ENCODE measurements at regions not wholly inside any gene's neighbourhood (a gene's known extent, or its start where the extent isn't known, plus 50 kb on each side); places are given as distances from the start of the nearest gene placed in this dataset.

DNA sequence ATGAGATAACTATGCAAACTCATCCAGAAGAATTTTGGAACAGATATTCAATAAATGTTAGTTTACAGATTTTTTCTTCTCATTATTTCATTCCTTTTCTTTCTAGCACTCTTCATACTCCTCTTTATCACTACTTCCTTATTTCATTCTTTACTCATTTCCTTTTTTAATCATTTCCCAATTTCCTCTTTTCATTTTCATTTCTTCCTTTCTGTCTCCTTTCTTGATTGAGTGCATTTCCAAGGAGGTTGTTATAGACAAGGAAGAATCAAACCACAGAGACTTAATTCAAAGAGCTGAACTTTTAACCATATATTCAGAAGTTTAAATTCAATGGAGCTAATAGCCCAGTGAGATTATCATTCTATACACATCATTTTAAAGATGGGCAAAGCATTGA, 600.7 kb downstream of the ARAP2 start (continued):
- TF ChIP-seq ELK1 (IDR thresholded peaks at IDR 0.05; ENCODE audit: low read depth, low read length) (no peak), MAZ (IDR thresholded peaks at IDR 0.05; ENCODE audit: borderline replicate concordance, low read depth, low read length) (no peak), RARB (CRISPR knock-in tag; IDR thresholded peaks at IDR 0.05) (no peak), HOXB13 (CRISPR knock-in tag; IDR thresholded peaks at IDR 0.05; ENCODE audit: low read depth) (no peak), POLR2AphosphoS2 (conservative IDR thresholded peaks at IDR 0.05; ENCODE audit: low read length) (no peak), EHF (CRISPR knock-in tag; IDR thresholded peaks at IDR 0.05) (no peak), HOXA7 (CRISPR knock-in tag; IDR thresholded peaks at IDR 0.05) (no peak), ZC3H11A (IDR thresholded peaks at IDR 0.05) (no peak), NR3C1 (IDR thresholded peaks at IDR 0.05) (no peak), CBX8 (IDR thresholded peaks at IDR 0.05) (no peak)

DNA sequence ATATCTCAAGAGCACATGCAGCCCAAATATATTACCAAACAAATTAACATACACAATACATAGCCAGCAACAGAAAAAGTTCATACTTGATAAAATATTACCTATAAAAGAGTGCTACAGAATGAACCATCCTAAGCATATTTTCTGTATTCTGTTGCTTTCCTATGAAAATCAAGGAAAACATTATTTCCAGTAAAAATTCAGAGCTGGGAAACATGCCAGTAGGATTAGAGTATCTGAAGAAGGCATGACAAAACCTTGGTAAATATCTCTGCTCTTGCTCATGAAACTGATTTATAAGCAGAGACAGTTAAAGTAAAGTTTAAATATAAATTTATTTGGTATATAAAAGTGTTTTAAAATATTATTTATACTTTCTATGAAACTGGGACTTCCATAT, 599.7 kb downstream of the ARAP2 start:
- Histone ChIP-seq H3K4me2 (no peak overlapping the region), H3K9me3 (no peaks in the 10 kb centered on the region), H3K4me3 (no peak overlapping the region), H3K27ac (no peak overlapping the region), H3K4me1 (no peaks in the 10 kb centered on the region)
- DNase-seq (ENCODE audit: low read depth in 1 of 2, low spot score in 1 of 2): no peak
- CTCF ChIA-PET: no interaction called here
- no peak for FAIRE-seq
- POLR2A ChIA-PET: no interaction called here
- TF ChIP-seq TFCP2L1 (CRISPR knock-in tag; IDR thresholded peaks at IDR 0.05) (no peak), MAFK (IDR thresholded peaks at IDR 0.05; ENCODE audit: partially characterized antibody) (no peak), HOXB13 (CRISPR knock-in tag; IDR thresholded peaks at IDR 0.05; ENCODE audit: low read depth) (no peak), RCOR1 (IDR thresholded peaks at IDR 0.05; ENCODE audit: low read depth, low read length) (no peak), RNF2 (IDR thresholded peaks at IDR 0.05; ENCODE audit: borderline replicate concordance, low read depth) (no peak), SREBF2 (IDR thresholded peaks at IDR 0.05) (no peak), FOXS1 (CRISPR knock-in tag; IDR thresholded peaks at IDR 0.05) (no peak), ESRRA (IDR thresholded peaks at IDR 0.05; ENCODE audit: borderline replicate concordance, low read length) (no peak), ELK1 (IDR thresholded peaks at IDR 0.05; ENCODE audit: low read depth, low read length) (no peak), CBX8 (IDR thresholded peaks at IDR 0.05) (no peak), NFE2L2 (conservative IDR thresholded peaks at IDR 0.05; ENCODE audit: low read length) (no peak), JUN (IDR thresholded peaks at IDR 0.05) (no peak), ZC3H11A (IDR thresholded peaks at IDR 0.05) (no peak), CHD4 (IDR thresholded peaks at IDR 0.05; ENCODE audit: borderline replicate concordance) (no peak)
- TF ChIP-seq, protein P1, sequence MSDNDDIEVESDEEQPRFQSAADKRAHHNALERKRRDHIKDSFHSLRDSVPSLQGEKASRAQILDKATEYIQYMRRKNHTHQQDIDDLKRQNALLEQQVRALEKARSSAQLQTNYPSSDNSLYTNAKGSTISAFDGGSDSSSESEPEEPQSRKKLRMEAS (IDR thresholded peaks at IDR 0.05): no peak
- no peak for ATAC-seq

- ATAC-seq (no peak), DNase-seq (ENCODE audit: low read depth in 1 of 2, low spot score in 1 of 2) (no peak), FAIRE-seq (no peak)
- CTCF ChIA-PET: no interaction called here
- POLR2A ChIA-PET: no interaction called here
- WGBS (ENCODE audit: missing lambda C conversion rate): 66% methylated on average over 3 of the region's 3 CpGs
- Histone ChIP-seq H3K4me3 (no peak overlapping the region), H3K27ac (no peak overlapping the region), H3K9me3 (no peaks in the 10 kb centered on the region), H3K4me1 (no peaks in the 10 kb centered on the region), H3K4me2 (no peak overlapping the region)
- TF ChIP-seq HDAC2 (IDR thresholded peaks at IDR 0.05) (no peak), REST (IDR thresholded peaks at IDR 0.05) (no peak), ZSCAN20 (CRISPR knock-in tag; IDR thresholded peaks at IDR 0.05) (no peak), CHD2 (IDR thresholded peaks at IDR 0.05; ENCODE audit: low read length, partially characterized antibody) (no peak), RNF2 (IDR thresholded peaks at IDR 0.05; ENCODE audit: borderline replicate concordance, low read depth) (no peak), ATOH8 (CRISPR knock-in tag; IDR thresholded peaks at IDR 0.05; ENCODE audit: low read depth) (no peak), RCOR1 (IDR thresholded peaks at IDR 0.05; ENCODE audit: low read depth, low read length) (no peak), HOXB13 (CRISPR knock-in tag; IDR thresholded peaks at IDR 0.05; ENCODE audit: low read depth) (no peak), FOSB (CRISPR knock-in tag; IDR thresholded peaks at IDR 0.05) (no peak), BHLHE40 (IDR thresholded peaks at IDR 0.05; ENCODE audit: low read depth, low read length) (no peak), NPAS2 (CRISPR knock-in tag; IDR thresholded peaks at IDR 0.05; ENCODE audit: borderline replicate concordance) (no peak), HOXB5 (CRISPR knock-in tag; IDR thresholded peaks at IDR 0.05) (no peak)
Measured at GRCh38 chr4:35649011-35649410, 595.3 kb downstream of the ARAP2 start.
